ENCODE measurements at regions not wholly inside any gene's neighbourhood (a gene's known extent, or its start where the extent isn't known, plus 50 kb on each side); places are given as distances from the start of the nearest gene placed in this dataset.

DNA sequence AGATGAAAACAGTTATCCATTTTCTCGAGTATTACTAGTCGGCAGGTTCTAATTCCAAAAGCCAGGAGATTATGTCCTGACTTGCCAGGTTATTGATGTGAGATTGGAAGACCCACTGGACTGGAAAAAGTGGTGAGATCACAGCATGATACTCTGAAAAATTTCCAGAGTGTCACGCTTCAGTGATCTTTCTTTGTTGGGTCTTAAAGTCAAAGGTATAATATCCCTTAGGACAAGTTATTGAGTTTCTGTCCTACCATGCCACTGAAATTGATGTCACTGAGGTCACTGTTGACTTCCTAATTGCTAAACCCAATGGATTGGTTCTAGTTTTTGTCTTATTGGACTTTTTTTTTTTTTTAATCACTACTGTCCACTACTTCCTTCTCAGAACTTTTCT lies 104.5 kb upstream of the GRAMD1B start:
- TF ChIP-seq POLR2A (IDR thresholded peaks at IDR 0.05), result no peak
- no peak for TF ChIP-seq CTCF (IDR thresholded peaks at IDR 0.05)

All from adrenal gland (tissue), 5 donors.